ENCODE measurements at regions not wholly inside any gene's neighbourhood (a gene's known extent, or its start where the extent isn't known, plus 50 kb on each side); places are given as distances from the start of the nearest gene placed in this dataset.
A peak's percentile ranks its signal among the peaks of the same experiment; 100 is the strongest.

- Histone ChIP-seq H3K4me1 (ENCODE audit: control insufficient read depth, insufficient read depth, low read length) (peaks cover 3% of the 10 kb centered on the region; the same call in 1 of the 2 replicates), H3K4me3 (ENCODE audit: low read depth, low read length) (no peak overlapping the region), H3K9me3 (ENCODE audit: control insufficient read depth, insufficient read depth, low read depth, low read length) (no peaks in the 10 kb centered on the region), H3K27ac (ENCODE audit: extremely low read depth, low read depth, low read length) (no peak overlapping the region), H3K36me3 (ENCODE audit: control insufficient read depth in 2 of 2, insufficient read depth in 1 of 2, low read length in 2 of 2) (no peaks in the 10 kb centered on the region)
- CTCF ChIA-PET = no interaction called here
- POLR2A ChIA-PET = no interaction called here
- TF ChIP-seq HOXA7 (CRISPR knock-in tag; IDR thresholded peaks at IDR 0.05; ENCODE audit: borderline replicate concordance) (no peak), BCL11B (tag by site-specific recombination; IDR thresholded peaks at IDR 0.05; ENCODE audit: low read depth) (no peak), SCRT1 (tag by site-specific recombination; IDR thresholded peaks at IDR 0.05; ENCODE audit: borderline replicate concordance) (no peak), EGR2 (tag by site-specific recombination; IDR thresholded peaks at IDR 0.05; ENCODE audit: low read depth) (no peak), GLIS1 (tag by site-specific recombination; IDR thresholded peaks at IDR 0.05) (no peak), ZNF37A (tag by site-specific recombination; IDR thresholded peaks at IDR 0.05) (no peak), ZBTB21 (tag by site-specific recombination; IDR thresholded peaks at IDR 0.05) (no peak), ZNF660 (tag by site-specific recombination; IDR thresholded peaks at IDR 0.05) (no peak), ZNF664 (tag by site-specific recombination; IDR thresholded peaks at IDR 0.05) (no peak), ZNF211 (tag by site-specific recombination; IDR thresholded peaks at IDR 0.05; ENCODE audit: low read depth) (no peak), ZNF792 (tag by site-specific recombination; IDR thresholded peaks at IDR 0.05) (no peak), ZNF654 (tag by site-specific recombination; IDR thresholded peaks at IDR 0.05; ENCODE audit: low read depth) (no peak), ZNF571 (tag by site-specific recombination; IDR thresholded peaks at IDR 0.05) (no peak), ZSCAN30 (tag by site-specific recombination; IDR thresholded peaks at IDR 0.05) (no peak)
These were observed 159.7 kb upstream of the PWP1 start for GRCh38 chr12:107525719-107526554.

GRCh38 chr12:107526555-107527180 is 158.9 kb upstream of the PWP1 start:
- POLR2A ChIA-PET = no interaction called here
- Histone ChIP-seq H3K4me1 (ENCODE audit: control insufficient read depth, insufficient read depth, low read length) (peaks cover 3% of the 10 kb centered on the region; the same call in 1 of the 2 replicates), H3K4me3 (ENCODE audit: low read depth, low read length) (no peak overlapping the region), H3K36me3 (ENCODE audit: control insufficient read depth in 2 of 2, insufficient read depth in 1 of 2, low read length in 2 of 2) (no peaks in the 10 kb centered on the region), H3K9me3 (ENCODE audit: control insufficient read depth, insufficient read depth, low read depth, low read length) (no peaks in the 10 kb centered on the region), H3K27ac (ENCODE audit: extremely low read depth, low read depth, low read length) (no peak overlapping the region)
- CTCF ChIA-PET = no interaction called here
- TF ChIP-seq ZNF354C (tag by site-specific recombination; IDR thresholded peaks at IDR 0.05; ENCODE audit: borderline replicate concordance, low read depth) = no peak
- peak; percentile 56 for TF ChIP-seq ZNF623 (tag by site-specific recombination; IDR thresholded peaks at IDR 0.05)
- 0 out of 2 replicates have a peak, but pooled peaks have one; percentile 41 for TF ChIP-seq ZNF18 (tag by site-specific recombination; IDR thresholded peaks at IDR 0.05)
- TF ChIP-seq ZNF366 (tag by site-specific recombination; conservative IDR thresholded peaks at IDR 0.05) = no peak
- TF ChIP-seq ZNF350 (tag by site-specific recombination; IDR thresholded peaks at IDR 0.05) = no peak
- no peak for TF ChIP-seq ZNF175 (tag by site-specific recombination; IDR thresholded peaks at IDR 0.05)
- TF ChIP-seq ZSCAN23 (tag by site-specific recombination; IDR thresholded peaks at IDR 0.05) = no peak
